Calu3 (cell line): ENCODE measurements at regions not wholly inside any gene's neighbourhood (a gene's known extent, or its start where the extent isn't known, plus 50 kb on each side); places are given as distances from the start of the nearest gene placed in this dataset.
A peak's percentile ranks its signal among the peaks of the same experiment; 100 is the strongest.

ENCODE experiments used
- BruUV-seq: library from RNA; stranded (reverse); fragments of 400-500 nt; replicated peaks from 2 replicates; lab custom pipeline; 2021; lab: Mats Ljungman, UMichigan
- CTCF ChIA-PET: fragments of 300-600 bp; sonication (Branson Sonifier 250); formaldehyde crosslinking; loops from one replicate; lab custom pipeline; 2022; ENCODE audit warnings: antibody characterized with exemption; lab: Charles Lee
- DNase-seq: peaks from one replicate; pipeline ENCODE4 v3.0.0; 2022
- H3K27ac Mint-ChIP-seq: one replicate; pipeline ENCODE4 v1.8.0; 2022; ENCODE audit warnings: mixed read lengths; ENCODE audit not compliant: unreplicated experiment
- H3K27me3 Mint-ChIP-seq: one replicate; pipeline ENCODE4 v1.8.0; 2022; ENCODE audit warnings: mixed read lengths; ENCODE audit not compliant: unreplicated experiment
- H3K36me3 Mint-ChIP-seq: one replicate; pipeline ENCODE4 v1.8.0; 2022; ENCODE audit warnings: mild to moderate bottlenecking, moderate library complexity, mixed read lengths; ENCODE audit not compliant: insufficient read depth, unreplicated experiment
- H3K4me1 Mint-ChIP-seq: one replicate; pipeline ENCODE4 v1.8.0; 2022; ENCODE audit warnings: mild to moderate bottlenecking, low read depth, mixed read lengths; ENCODE audit not compliant: unreplicated experiment
- H3K4me3 Mint-ChIP-seq: one replicate; pipeline ENCODE4 v1.8.0; 2022; ENCODE audit warnings: mild to moderate bottlenecking, low read depth, moderate library complexity, mixed read lengths; ENCODE audit not compliant: unreplicated experiment
- H3K9me3 Mint-ChIP-seq: one replicate; pipeline ENCODE4 v1.8.0; 2022; ENCODE audit warnings: low read depth, mixed read lengths; ENCODE audit not compliant: unreplicated experiment
- intact Hi-C: fragments of 100-400 bp; cut with micrococcal nuclease; formaldehyde crosslinking; loops from one replicate; pipeline ENCODE4 v1.10.0; 2022; ENCODE audit not compliant: unreplicated experiment
- TF ChIP-seq, protein P1 (sequence below): fragments of 200-600 bp; IDR thresholded peaks from one replicate; pipeline ENCODE4 v1.8.0; 2022; ENCODE audit warnings: antibody characterized with exemption; ENCODE audit not compliant: unreplicated experiment

DNA sequence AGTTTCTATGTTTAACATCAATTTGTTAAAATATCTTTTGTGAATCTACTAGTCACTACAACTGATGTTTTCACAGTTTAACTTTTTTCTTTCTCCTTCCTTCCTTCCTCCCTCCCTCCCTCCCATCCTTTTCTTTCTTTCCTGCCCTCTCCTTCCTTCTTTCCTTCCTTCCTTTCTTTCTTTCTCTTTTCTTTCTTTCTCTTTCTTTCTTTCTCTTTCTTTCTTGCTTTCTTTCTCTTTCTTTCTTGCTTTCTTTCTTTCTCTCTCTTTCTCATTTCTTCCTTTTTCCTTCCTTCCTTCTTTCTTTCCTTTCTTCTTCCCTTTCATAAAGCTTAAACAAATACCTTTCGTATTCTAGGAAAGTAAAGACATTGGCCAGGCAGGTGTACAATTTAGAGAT, 2083.0 kb upstream of the CELF4 start:
- no peak overlapping the region for H3K4me3 Mint-ChIP-seq
- CTCF ChIA-PET: interaction anchor here (0.7 kb wide), 1 partner anchor 10 kb away, joined by 4 read pairs; no protein-coding TSS in a partner anchor
- peak overlapping the region; percentile 66 for H3K27ac Mint-ChIP-seq
- DNase-seq: no peak
- no peaks in the 10 kb centered on the region for H3K27me3 Mint-ChIP-seq
- no peaks in the 10 kb centered on the region for H3K36me3 Mint-ChIP-seq
- intact Hi-C loops: no loop called here
- H3K9me3 Mint-ChIP-seq: no peaks in the 10 kb centered on the region
- TF ChIP-seq, protein P1, sequence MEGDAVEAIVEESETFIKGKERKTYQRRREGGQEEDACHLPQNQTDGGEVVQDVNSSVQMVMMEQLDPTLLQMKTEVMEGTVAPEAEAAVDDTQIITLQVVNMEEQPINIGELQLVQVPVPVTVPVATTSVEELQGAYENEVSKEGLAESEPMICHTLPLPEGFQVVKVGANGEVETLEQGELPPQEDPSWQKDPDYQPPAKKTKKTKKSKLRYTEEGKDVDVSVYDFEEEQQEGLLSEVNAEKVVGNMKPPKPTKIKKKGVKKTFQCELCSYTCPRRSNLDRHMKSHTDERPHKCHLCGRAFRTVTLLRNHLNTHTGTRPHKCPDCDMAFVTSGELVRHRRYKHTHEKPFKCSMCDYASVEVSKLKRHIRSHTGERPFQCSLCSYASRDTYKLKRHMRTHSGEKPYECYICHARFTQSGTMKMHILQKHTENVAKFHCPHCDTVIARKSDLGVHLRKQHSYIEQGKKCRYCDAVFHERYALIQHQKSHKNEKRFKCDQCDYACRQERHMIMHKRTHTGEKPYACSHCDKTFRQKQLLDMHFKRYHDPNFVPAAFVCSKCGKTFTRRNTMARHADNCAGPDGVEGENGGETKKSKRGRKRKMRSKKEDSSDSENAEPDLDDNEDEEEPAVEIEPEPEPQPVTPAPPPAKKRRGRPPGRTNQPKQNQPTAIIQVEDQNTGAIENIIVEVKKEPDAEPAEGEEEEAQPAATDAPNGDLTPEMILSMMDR: no peak
- peaks cover 26% of the 10 kb centered on the region for H3K4me1 Mint-ChIP-seq
- no TSS peak for BruUV-seq

DNA sequence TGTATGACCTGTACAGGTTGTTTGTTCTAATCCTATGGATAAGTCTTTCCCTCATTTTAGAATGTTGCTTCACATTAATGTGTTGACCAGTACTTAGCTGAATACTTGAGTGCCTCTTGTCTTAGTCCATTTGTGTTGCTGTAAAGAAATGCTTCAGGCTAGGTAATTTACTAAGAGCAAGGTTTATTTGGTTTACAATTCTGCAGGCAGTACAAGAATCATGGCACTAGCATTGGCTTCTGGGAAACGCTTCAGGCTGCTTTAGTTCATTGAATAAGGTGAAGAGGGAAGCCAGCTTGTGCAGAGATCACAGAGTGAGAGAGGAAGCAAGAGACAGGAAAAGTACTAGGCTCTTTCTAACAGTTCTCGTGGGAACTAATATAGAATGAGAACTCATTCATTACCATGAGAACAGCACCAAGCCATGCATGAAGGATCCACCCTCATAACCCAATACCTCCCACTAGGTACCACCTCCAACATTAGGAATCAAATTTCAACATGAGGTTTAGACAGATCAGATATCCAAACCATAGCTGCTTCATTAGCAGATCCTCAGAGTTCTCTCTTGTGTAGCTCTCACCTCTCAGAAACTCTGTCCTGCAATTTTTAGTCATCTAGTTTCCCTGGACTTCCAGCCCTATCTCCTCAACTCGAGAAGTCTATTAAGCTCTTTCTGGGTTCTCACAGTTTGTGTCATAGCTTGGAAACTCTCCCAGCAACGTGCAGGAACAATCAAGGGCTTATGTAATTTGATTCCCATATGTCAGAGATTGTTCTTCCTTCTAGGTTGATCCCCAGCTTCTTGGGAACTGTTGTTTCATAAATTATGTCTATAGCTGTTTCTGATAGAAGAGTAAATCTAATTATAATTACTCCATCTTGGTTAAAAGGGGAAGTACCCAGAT, 2082.3 kb upstream of the CELF4 start:
- Mint-ChIP-seq H3K9me3 (no peaks in the 10 kb centered on the region), H3K4me3 (peak overlapping the region; percentile 8), H3K36me3 (no peaks in the 10 kb centered on the region), H3K27me3 (no peaks in the 10 kb centered on the region), H3K4me1 (peaks cover 26% of the 10 kb centered on the region), H3K27ac (peak overlapping the region; percentile 66)
- peak; percentile 36 for DNase-seq
- TF ChIP-seq, protein P1: no peak
- BruUV-seq: no TSS peak
- intact Hi-C loops: no loop called here
- CTCF ChIA-PET: no interaction called here

GRCh38 chr18:39638224-39638623, 2072.6 kb upstream of the CELF4 start:
- H3K36me3 Mint-ChIP-seq: no peaks in the 10 kb centered on the region
- no TSS peak for BruUV-seq

GRCh38 chr18:39636931-39637330, 2071.3 kb upstream of the CELF4 start:
- BruUV-seq: no TSS peak
- Mint-ChIP-seq H3K36me3 (no peaks in the 10 kb centered on the region), H3K4me1 (peaks cover 42% of the 10 kb centered on the region), H3K4me3 (no peak overlapping the region), H3K9me3 (no peaks in the 10 kb centered on the region), H3K27me3 (no peaks in the 10 kb centered on the region), H3K27ac (no peak overlapping the region)
- CTCF ChIA-PET: no interaction called here
- intact Hi-C loops: loop anchor here (10.0 kb wide), 1 partner anchor 378 kb away; no protein-coding TSS in a partner anchor
- TF ChIP-seq, protein P1: no peak
- no peak for DNase-seq

More at GRCh38 chr18:39638224-39638623, 2072.6 kb upstream of the CELF4 start:
- TF ChIP-seq, protein P1: no peak
- Mint-ChIP-seq H3K4me1 (peaks cover 42% of the 10 kb centered on the region), H3K4me3 (no peak overlapping the region), H3K9me3 (no peaks in the 10 kb centered on the region), H3K27me3 (no peaks in the 10 kb centered on the region), H3K27ac (no peak overlapping the region)
- CTCF ChIA-PET: interaction anchor here (0.5 kb wide), 1 partner anchor 11 kb away, joined by 4 read pairs; no protein-coding TSS in a partner anchor
- intact Hi-C loops: loop anchor here (10.0 kb wide), 1 partner anchor 377 kb away; no protein-coding TSS in a partner anchor
- no peak for DNase-seq
